ENCODE measurements at regions not wholly inside any gene's neighbourhood (a gene's known extent, or its start where the extent isn't known, plus 50 kb on each side); places are given as distances from the start of the nearest gene placed in this dataset.

DNA sequence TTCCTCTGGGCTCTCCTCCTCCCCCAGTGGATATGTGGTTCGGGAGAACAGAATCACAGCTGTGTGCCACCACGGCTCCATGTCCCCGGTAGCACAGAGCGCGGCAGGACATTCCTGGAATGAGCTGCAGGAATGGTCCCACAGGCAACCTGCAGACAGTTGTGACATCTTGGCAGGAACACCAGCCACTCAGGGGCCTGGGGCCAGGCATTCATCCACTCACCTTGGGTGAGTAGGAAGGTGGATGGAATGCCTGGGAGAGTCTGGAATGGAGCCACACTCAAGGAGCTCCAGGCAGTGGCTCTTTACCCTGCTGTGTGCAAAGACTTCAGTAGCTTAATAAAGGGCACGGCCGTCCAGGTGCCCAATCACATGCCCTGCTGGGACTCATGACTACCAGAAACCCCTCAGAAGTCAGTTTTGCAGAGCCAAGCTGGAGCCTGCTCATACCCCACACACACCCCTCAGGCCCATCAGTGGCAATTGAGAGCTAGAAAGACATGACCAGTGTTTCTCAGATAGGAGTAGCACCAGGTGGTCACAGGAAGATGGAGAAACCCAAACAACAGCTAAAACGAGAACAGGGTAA, 117.3 kb upstream of the PRR20G start (continued):
- TF ChIP-seq, protein P1, sequence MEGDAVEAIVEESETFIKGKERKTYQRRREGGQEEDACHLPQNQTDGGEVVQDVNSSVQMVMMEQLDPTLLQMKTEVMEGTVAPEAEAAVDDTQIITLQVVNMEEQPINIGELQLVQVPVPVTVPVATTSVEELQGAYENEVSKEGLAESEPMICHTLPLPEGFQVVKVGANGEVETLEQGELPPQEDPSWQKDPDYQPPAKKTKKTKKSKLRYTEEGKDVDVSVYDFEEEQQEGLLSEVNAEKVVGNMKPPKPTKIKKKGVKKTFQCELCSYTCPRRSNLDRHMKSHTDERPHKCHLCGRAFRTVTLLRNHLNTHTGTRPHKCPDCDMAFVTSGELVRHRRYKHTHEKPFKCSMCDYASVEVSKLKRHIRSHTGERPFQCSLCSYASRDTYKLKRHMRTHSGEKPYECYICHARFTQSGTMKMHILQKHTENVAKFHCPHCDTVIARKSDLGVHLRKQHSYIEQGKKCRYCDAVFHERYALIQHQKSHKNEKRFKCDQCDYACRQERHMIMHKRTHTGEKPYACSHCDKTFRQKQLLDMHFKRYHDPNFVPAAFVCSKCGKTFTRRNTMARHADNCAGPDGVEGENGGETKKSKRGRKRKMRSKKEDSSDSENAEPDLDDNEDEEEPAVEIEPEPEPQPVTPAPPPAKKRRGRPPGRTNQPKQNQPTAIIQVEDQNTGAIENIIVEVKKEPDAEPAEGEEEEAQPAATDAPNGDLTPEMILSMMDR (IDR thresholded peaks at IDR 0.05) = no peak
- TF ChIP-seq ZSCAN20 (CRISPR knock-in tag; IDR thresholded peaks at IDR 0.05) (no peak), MAZ (IDR thresholded peaks at IDR 0.05; ENCODE audit: borderline replicate concordance, low read depth, low read length) (no peak), SREBF2 (IDR thresholded peaks at IDR 0.05) (no peak), SMC3 (IDR thresholded peaks at IDR 0.05) (no peak), RARB (CRISPR knock-in tag; IDR thresholded peaks at IDR 0.05) (no peak), RAD21 (conservative IDR thresholded peaks at IDR 0.05 in 1 of 2, IDR thresholded peaks at IDR 0.05 in 1 of 2) (no peak)

DNA sequence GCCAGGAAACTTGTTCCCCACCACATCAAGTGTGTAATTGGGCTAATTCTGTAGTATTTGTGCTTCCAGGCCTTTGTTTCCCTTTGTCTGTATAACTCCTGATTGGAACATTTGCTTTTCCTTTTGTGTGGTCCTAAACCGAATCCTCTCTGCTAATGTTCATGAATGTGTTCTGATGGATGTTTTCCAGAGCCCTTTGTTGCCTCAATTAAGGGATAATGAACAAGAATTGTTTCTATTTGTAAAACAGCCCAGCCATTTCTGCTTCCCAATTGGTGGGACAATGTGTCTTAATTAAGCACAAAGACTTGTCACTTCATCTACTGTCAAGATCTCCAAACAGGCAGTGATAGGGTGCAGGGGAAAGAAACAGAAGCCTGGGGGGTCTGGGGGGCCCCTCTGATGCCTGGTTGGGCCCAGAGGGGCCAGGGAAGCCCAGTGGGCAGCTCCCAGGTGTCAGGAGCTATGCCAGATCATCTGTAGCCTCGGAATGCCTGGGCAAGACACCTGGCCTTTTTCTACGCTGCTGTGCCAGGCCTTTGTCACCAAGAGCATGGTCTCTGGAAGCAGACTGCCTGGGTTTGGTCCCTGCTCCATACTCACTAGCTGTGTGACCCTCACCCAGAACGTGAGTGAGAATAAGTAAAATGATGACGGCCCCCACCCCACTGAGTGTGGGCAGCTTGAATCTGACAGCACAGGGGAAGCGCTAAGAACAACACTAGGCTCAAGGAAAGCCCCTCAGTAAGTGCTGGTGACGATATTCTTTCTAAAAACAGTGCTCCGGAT, 116.6 kb upstream of the PRR20G start:
- ATAC-seq = no peak
- TF ChIP-seq CBX8 (IDR thresholded peaks at IDR 0.05) (no peak), ZFP36 (IDR thresholded peaks at IDR 0.05; ENCODE audit: borderline replicate concordance, partially characterized antibody) (no peak), POLR2AphosphoS2 (conservative IDR thresholded peaks at IDR 0.05; ENCODE audit: low read length) (no peak), CBX2 (IDR thresholded peaks at IDR 0.05; ENCODE audit: borderline replicate concordance, low read depth) (no peak), ESRRA (IDR thresholded peaks at IDR 0.05; ENCODE audit: borderline replicate concordance, low read length) (no peak), BHLHE40 (IDR thresholded peaks at IDR 0.05; ENCODE audit: low read depth, low read length) (no peak), NR3C1 (IDR thresholded peaks at IDR 0.05) (no peak), SREBF2 (IDR thresholded peaks at IDR 0.05) (no peak), EHF (CRISPR knock-in tag; IDR thresholded peaks at IDR 0.05) (no peak), RFX5 (IDR thresholded peaks at IDR 0.05) (no peak), PHF8 (IDR thresholded peaks at IDR 0.05; ENCODE audit: borderline replicate concordance, low read depth) (no peak), RAD21 (conservative IDR thresholded peaks at IDR 0.05 in 1 of 2, IDR thresholded peaks at IDR 0.05 in 1 of 2) (no peak), GATA3 (IDR thresholded peaks at IDR 0.05; ENCODE audit: borderline replicate concordance) (no peak), EHMT2 (IDR thresholded peaks at IDR 0.05; ENCODE audit: low read depth) (no peak)
- TF ChIP-seq, protein P2, sequence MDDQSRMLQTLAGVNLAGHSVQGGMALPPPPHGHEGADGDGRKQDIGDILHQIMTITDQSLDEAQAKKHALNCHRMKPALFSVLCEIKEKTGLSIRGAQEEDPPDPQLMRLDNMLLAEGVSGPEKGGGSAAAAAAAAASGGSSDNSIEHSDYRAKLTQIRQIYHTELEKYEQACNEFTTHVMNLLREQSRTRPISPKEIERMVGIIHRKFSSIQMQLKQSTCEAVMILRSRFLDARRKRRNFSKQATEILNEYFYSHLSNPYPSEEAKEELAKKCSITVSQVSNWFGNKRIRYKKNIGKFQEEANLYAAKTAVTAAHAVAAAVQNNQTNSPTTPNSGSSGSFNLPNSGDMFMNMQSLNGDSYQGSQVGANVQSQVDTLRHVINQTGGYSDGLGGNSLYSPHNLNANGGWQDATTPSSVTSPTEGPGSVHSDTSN (IDR thresholded peaks at IDR 0.05) = no peak
- TF ChIP-seq, protein P3, sequence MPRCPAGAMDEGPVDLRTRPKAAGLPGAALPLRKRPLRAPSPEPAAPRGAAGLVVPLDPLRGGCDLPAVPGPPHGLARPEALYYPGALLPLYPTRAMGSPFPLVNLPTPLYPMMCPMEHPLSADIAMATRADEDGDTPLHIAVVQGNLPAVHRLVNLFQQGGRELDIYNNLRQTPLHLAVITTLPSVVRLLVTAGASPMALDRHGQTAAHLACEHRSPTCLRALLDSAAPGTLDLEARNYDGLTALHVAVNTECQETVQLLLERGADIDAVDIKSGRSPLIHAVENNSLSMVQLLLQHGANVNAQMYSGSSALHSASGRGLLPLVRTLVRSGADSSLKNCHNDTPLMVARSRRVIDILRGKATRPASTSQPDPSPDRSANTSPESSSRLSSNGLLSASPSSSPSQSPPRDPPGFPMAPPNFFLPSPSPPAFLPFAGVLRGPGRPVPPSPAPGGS (IDR thresholded peaks at IDR 0.05) = no peak
- TF ChIP-seq, protein P4, sequence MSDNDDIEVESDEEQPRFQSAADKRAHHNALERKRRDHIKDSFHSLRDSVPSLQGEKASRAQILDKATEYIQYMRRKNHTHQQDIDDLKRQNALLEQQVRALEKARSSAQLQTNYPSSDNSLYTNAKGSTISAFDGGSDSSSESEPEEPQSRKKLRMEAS (IDR thresholded peaks at IDR 0.05) = no peak
- TF ChIP-seq, protein P5, sequence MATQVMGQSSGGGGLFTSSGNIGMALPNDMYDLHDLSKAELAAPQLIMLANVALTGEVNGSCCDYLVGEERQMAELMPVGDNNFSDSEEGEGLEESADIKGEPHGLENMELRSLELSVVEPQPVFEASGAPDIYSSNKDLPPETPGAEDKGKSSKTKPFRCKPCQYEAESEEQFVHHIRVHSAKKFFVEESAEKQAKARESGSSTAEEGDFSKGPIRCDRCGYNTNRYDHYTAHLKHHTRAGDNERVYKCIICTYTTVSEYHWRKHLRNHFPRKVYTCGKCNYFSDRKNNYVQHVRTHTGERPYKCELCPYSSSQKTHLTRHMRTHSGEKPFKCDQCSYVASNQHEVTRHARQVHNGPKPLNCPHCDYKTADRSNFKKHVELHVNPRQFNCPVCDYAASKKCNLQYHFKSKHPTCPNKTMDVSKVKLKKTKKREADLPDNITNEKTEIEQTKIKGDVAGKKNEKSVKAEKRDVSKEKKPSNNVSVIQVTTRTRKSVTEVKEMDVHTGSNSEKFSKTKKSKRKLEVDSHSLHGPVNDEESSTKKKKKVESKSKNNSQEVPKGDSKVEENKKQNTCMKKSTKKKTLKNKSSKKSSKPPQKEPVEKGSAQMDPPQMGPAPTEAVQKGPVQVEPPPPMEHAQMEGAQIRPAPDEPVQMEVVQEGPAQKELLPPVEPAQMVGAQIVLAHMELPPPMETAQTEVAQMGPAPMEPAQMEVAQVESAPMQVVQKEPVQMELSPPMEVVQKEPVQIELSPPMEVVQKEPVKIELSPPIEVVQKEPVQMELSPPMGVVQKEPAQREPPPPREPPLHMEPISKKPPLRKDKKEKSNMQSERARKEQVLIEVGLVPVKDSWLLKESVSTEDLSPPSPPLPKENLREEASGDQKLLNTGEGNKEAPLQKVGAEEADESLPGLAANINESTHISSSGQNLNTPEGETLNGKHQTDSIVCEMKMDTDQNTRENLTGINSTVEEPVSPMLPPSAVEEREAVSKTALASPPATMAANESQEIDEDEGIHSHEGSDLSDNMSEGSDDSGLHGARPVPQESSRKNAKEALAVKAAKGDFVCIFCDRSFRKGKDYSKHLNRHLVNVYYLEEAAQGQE (IDR thresholded peaks at IDR 0.05) = no peak
- POLR2A ChIA-PET = no interaction called here
- Histone ChIP-seq H3K4me1 (no peaks in the 10 kb centered on the region), H3K4me3 (no peak overlapping the region), H3K4me2 (no peak overlapping the region), H3K9me3 (no peaks in the 10 kb centered on the region), H3K27ac (no peak overlapping the region)
- no peak for FAIRE-seq
- WGBS (ENCODE audit: missing lambda C conversion rate) = 36% methylated on average over 8 of the region's 8 CpGs
- CTCF ChIA-PET = no interaction called here
- DNase-seq (ENCODE audit: low read depth in 1 of 2, low spot score in 1 of 2) = no peak
